ENCODE measurements at regions not wholly inside any gene's neighbourhood (a gene's known extent, or its start where the extent isn't known, plus 50 kb on each side); places are given as distances from the start of the nearest gene placed in this dataset.

DNA sequence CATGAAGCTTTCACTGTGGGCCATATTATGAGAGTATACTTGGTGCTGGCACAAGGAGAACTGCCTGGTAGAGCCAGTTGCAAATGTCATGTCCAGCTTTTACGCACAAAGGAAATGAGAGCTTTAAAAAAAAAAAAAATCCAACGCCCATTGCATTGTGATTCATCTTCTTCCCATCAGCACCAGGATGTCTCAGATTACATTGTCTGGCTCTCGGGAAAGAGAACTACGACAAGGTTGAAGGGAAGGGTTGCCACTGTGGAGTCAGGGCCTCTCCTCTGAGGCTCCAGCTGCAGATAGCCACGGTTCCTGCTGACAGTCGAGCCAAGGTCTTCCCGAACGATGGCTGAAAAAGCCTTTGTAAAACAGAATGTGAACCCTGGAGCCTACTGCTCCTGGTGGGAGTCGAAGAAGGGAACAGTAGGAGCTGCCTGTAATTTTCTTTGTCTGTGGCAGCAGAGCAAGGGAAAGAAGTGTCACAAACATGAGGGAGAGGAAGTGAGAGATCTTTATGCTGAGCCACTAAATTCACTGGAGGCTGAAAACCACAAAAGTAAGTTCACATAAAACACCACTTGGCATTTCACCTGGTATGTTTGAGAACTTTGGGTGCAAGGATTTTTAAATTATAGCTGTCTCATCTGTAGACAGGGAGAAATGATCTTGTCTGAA is 704.7 kb downstream of the DIAPH3 start:
- intact Hi-C loops (cut with DNase I) = loop anchor here (5.0 kb wide), 1 partner anchor 213 kb away; no protein-coding TSS in a partner anchor
- DNase-seq (ENCODE audit: low spot score) = no peak

DNA sequence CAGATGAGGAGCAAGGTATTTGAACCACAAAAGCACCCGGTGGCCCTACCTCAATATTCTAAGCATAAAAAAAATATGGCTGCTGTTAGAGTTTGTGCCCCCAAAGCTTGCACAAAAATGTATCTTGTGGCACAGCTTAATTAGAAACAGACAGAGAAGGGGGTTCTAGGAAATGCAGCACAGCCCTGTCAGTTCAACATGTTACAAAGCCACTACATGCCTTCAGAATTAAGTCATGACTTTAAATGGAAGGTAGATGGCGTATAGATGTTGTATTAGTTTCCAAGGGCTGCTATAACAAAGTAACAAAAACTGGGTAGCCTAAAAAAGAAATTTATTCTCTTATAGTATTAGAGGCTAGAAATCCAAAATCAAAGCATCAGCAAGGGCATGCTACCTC is 703.8 kb downstream of the DIAPH3 start:
- intact Hi-C loops (cut with DNase I) = loop anchor here (5.0 kb wide), 1 partner anchor 212 kb away; no protein-coding TSS in a partner anchor

DNA sequence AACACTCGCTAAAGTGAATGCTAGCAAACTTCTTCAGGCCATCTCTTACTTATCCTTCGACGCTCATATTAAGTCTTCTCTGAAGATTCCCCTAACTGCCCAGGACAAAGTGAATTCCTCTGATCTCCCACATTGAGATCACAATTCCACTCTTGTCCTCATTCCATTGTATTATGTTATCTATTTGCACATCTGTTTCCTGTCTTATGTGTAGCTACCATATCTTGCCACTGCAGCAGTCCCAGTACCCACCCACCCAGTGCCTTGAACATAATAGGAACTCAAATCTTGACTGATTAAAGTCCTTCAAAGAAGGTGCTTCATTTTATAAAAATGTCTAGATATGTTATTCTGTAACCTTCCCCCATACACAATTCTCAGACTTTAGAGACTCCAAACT is 702.3 kb downstream of the DIAPH3 start:
- no peak for DNase-seq (ENCODE audit: low spot score)
- intact Hi-C loops (cut with DNase I) = no loop called here

More for the DNA sequence above, 703.8 kb downstream of the DIAPH3 start:
- no peak for DNase-seq (ENCODE audit: low spot score)

DNA sequence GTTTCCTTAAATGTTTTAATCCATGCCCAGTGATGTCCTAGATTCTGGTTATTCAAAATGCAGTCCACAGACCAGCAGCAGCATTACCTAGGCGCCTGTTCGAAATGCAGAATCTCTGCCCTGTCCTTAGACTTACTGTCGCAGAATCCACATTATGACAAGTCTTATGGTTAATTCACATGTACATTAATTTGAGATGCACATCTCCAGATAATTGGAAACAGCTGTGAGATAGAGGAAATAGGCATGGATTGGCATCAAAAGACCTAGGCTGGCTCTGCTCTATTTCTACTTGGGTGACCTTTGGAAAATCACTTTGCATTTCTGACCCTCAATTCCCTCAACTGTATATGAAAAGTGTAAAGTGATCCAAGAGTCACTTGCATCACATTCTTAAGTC is 700.7 kb downstream of the DIAPH3 start:
- DNase-seq (ENCODE audit: low spot score) = no peak
- intact Hi-C loops (cut with DNase I) = no loop called here

DNA sequence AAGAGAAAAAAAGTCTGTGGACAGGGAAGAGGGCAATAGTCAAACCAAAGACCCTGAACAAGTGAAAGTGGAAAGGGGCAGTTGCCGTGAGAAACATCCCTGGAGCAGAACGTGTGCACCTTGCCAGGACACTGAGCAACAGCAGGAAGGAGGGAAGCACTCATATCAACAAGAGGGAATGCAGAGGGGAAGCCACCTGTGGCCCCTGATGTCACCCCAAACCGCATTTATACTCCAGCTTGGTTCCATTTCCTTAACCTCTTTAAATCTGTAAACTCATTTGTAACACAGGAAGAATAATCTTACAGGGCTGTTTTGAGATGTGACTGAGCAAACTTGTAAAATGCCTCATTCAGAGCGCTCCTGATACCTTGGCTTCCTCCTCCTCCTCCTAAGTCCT is 698.8 kb downstream of the DIAPH3 start:
- intact Hi-C loops (cut with DNase I) = no loop called here

DNA sequence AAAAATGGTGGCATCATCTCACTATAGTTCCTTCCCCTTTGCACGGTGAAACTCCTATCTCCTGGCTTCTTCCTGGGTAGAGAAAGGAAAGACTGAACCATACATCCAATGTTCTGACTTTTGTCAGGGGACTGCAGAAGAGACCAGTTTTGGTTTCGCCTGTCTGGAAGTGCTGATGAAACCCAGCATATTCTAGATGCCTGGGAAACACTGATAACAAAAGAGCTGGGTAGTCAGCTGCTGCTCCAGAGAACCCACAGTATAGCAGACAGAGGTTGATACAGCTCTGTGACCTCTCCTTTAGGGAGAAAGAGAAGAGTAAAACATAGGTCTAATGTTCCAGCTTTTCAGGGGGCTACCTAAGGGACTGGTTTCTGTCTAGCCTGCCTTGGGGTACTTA is 695.3 kb downstream of the DIAPH3 start:
- DNase-seq (ENCODE audit: low spot score) = no peak
- intact Hi-C loops (cut with DNase I) = no loop called here

More for the DNA sequence above, 698.8 kb downstream of the DIAPH3 start:
- no peak for DNase-seq (ENCODE audit: low spot score)

DNA sequence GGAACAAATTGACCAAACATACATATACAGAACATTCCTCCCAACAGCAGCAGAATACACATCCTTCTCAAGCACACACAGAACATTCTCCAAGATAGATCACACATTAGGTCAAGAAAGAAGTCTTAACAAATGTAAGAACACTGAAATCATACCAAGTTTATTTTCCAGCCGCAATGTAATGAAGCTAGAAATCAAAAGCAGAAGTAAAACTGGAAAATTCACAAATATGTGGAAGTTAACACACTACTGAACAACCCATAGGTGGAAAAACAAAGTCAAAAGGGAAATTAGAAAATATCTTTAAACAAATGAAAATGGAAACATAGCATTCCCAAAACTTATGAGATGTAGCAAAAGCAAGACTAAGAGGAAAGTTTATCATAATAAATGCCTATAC is 692.6 kb downstream of the DIAPH3 start:
- no peak for DNase-seq (ENCODE audit: low spot score)
- intact Hi-C loops (cut with DNase I) = no loop called here

DNA sequence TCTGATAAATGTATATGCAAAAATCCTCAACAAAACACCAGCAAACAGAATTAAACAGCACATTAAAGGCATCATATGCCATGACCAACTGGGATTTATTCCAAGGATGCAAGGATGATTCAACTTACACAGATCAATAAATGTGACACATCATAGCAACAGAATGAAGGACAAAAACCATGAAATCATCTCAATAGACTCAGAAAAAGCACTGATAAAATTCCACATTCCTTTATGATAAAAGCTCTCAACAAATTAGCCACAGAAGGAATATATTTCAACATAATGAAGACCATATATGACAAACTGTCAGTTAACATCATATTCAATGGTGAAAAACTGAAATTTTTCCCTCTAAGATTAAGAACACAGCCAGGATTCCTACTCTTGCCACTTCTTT is 691.6 kb downstream of the DIAPH3 start:
- intact Hi-C loops (cut with DNase I) = no loop called here
- no peak for DNase-seq (ENCODE audit: low spot score)

DNA sequence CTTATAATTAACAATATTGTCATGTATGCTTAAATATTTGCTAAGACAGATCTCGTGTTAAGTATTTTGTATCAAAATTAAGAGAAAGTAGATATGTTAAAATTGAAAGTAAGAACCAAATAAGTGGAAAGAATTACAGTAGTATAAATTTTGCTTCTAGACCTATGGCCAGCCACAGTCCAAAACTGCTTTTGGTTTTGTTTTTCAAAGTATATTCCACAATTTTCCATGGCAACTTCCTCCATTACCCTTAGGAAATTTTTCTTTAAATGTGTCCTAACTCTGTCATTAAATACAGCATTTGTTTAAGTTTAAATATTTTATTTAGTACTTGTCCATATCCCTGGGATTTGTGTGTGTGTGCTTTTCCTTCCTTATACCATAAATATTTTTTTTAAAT is 689.0 kb downstream of the DIAPH3 start:
- intact Hi-C loops (cut with DNase I) = loop anchor here (5.0 kb wide), 1 partner anchor 203 kb away; no protein-coding TSS in a partner anchor
- no peak for DNase-seq (ENCODE audit: low spot score)

DNA sequence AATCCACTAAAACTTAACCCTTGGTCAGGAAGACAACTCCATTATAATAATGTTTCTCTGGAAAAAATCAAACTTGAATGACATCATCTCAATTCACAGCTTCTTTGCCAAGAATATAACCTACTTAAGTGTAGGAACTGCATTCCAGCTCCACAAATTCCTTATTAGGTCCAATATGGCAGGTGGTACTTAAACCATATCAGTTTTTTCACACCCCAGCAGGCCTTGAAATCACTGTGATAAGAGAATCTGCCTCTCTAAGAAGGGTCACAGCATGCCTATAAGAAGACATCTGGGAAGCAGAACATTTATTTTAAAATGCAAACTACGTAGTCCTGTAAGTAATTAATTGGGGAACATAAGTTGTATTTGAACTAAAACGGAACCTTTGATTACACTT is 687.8 kb downstream of the DIAPH3 start:
- no peak for DNase-seq (ENCODE audit: low spot score)
- intact Hi-C loops (cut with DNase I) = loop anchor here (5.0 kb wide), 1 partner anchor 201 kb away; no protein-coding TSS in a partner anchor

DNA sequence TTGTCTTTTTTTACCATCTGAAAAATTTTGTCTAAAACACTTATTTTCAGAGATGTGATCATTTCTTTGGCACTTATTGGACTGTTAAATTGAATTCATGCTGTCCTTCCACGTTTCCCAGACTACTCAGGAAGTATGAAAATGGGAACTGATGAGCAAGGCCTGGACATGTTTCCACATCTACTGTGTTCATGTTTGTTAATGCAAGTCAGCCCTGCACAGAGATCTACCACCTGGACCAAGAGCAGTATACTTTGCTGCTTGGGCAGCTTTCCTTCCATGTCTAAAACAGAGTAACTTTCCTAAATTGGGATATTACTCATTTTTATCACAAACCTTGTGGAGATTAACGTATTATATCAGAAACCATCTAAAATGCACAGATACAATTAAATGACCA is 687.4 kb downstream of the DIAPH3 start:
- DNase-seq (ENCODE audit: low spot score) = no peak
- intact Hi-C loops (cut with DNase I) = loop anchor here (5.0 kb wide), 1 partner anchor 201 kb away; no protein-coding TSS in a partner anchor

DNA sequence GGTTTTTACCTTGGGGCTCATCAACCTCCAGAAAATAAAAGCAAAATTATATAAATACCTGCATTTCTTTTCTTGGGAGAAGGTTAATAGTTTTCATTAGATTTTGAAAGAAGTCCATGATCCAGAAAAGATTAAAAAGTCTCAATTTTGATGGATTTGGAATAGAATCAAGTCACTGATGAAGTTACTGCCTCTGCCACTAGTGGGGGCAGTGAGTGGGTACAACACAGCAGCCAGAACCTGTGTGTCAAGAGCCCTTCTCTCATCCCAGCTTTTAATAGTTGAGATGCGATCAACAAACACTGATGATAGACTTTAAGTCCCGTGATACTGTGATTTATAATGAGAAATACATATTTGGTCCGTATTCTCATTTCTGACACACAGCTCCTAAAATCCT is 686.7 kb downstream of the DIAPH3 start:
- intact Hi-C loops (cut with DNase I) = loop anchor here (5.0 kb wide), 1 partner anchor 200 kb away; no protein-coding TSS in a partner anchor
- DNase-seq (ENCODE audit: low spot score) = no peak

DNA sequence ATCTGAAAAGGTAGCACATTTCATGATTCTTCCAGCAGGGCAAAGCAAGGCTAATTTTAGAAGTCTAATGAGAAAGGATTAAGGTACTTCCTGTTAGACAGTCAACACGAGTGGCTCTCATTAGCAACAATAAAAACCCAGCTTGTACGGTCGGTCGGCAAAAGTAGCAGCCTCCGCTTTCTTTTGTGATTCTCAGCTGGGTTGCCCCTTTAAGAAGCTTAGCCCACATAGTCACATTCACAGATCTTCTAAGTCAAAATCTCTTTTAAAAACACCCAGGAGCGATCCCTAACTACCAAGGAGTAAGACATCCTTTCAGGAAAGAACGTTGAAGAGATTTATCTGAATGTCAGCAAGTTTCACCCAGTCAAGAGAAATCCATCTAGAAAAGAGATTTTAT is 684.8 kb downstream of the DIAPH3 start:
- intact Hi-C loops (cut with DNase I) = loop anchor here (5.0 kb wide), 1 partner anchor 198 kb away; no protein-coding TSS in a partner anchor
- no peak for DNase-seq (ENCODE audit: low spot score)

DNA sequence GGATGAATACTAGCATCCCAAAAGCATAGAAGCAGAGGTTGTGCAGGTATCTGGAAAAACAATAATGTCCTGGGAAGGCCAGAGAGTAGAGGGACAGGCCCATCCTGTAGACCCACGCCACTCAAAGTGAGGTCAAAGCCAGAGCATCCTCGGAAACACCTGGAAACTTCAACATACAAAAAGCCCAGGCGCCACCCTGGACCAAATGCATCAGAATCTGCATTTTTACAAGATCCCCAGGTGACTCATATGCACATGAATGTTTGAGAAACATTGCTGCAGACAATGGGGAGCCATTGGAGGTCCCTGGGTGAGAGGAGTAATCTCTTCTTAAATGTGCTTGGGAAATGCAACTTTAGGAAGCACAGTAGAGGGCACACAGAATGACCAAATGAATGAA is 684.1 kb downstream of the DIAPH3 start:
- DNase-seq (ENCODE audit: low spot score) = no peak
- intact Hi-C loops (cut with DNase I) = loop anchor here (5.0 kb wide), 1 partner anchor 198 kb away; no protein-coding TSS in a partner anchor

DNA sequence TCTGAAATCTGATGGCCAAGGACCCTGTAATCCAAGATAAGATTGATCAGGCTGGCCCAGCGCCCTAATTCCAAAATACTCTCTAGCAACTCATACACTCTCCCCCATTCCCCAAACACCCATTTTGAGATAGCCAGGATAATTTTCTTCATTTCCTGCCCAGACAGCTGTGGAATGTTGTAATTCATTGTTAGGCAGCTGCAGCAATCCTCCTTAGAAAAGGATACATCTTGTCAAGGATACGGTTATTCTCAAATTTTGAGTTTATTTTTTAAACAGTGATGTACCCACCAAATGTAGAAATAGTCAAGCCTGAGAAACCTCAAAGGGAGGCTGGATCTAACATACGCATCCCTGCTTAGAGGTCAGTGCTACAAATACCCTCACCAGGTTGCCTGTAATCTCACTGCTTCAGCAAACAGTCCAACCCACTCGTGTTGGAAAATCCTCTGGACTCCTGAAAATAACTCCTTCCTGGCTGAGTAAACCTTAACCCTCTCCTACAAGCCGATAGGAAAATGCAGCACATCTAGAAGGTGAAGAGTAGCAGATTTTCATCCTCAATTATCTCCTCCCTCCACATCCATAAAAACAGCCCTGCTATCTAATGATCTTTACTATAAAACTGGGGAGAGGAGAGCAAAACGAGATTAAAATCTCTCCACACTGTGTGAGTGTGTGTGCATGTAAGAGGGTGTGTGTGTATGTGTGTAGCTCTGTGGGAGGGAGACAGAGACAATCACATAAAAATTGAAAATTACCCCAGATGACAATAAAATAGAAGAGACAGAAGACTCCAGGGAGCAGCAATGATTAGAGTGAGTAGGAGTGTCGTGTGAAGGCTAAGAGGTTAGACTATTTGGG is 683.1 kb downstream of the DIAPH3 start:
- intact Hi-C loops (cut with DNase I) = no loop called here
- DNase-seq (ENCODE audit: low spot score) = no peak

DNA sequence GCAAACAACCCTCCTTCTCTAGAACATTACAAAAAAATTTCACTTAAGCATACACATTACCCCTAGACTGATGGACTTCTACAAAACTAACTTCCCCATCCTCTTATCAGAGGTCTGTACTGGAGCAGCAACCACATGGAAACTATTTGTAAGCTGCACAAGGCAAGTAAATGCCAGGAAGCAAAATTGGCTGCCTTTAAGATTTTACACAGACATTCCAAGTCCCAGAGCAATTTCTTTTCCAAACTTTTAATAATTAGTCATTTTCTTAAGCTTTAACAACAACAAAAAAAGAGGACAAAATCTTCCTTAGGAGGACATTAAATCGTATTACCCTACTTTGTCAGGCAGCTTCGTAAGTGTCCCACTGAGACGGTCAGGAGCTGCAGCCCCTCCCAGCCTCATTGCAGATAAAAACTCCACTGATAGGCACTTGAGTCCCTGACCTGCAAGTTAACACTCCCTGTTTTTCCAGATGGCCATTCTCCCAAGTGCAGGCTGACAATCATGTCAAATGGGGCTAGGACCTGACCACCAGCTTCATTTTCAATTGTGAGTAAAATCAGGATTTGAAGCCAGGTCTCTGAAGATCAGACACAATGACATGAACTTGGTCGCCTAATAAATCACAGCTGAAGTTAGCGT is 680.1 kb downstream of the DIAPH3 start:
- intact Hi-C loops (cut with DNase I) = no loop called here

DNA sequence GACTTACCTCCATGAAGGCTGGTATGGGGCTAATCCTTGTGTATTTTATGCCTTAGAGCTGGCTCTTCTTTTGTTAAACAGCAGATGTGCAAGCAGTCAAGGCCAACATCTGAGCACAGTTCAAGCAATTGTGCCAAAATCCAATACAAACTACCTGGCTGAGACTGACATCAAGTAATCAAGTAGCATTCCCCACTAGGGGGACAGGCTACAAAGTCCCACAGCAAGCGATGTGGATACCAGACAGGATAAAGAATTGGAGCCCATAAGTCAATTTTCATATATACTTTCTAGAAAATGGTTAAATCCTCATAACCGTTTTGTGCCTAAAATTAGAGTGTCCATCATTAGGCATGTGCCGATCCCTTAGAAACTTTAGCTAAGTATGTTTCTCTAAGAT is 675.8 kb downstream of the DIAPH3 start:
- intact Hi-C loops (cut with DNase I) = no loop called here
- no peak for DNase-seq (ENCODE audit: low spot score)

More for the DNA sequence above, 680.1 kb downstream of the DIAPH3 start:
- no peak for DNase-seq (ENCODE audit: low spot score)

DNA sequence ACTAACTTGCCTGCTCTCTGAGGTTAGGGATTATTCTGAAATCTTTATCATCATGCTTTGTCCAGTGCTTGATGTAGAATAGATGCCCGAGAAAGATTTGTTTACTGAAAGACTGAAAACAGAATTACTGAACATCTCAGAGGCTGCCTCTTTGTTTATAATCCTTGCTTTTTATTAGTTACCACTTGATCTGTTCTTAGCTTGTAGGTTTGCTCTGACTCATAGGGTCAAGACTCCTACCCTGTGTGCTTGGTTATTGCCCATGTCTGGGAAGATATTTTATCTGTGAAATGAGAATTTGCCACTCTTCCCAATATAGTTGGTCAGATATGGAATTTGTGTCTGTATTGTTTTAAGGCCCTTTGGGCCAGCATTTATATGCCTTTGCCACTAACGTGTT is 675.3 kb downstream of the DIAPH3 start:
- intact Hi-C loops (cut with DNase I) = no loop called here
- no peak for DNase-seq (ENCODE audit: low spot score)

DNA sequence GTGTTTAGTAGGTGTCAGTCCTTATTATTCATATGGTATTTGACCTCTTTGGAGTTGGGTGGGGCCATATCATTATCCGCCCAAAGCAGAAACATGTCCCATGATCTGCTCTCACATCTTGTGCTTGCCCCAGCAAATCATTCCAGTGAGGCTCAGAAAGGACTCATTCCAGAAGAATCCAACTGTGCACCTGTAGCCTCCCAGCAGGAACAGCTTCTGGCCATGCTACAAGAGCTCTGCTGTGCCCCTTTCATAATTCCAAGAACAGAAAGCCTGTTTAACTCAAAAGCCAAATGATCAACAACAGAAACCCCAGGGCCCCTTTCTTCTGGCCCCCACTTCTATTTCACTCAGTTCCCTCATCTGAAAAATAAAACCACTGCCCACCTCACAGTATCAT is 673.1 kb downstream of the DIAPH3 start:
- intact Hi-C loops (cut with DNase I) = no loop called here
- no peak for DNase-seq (ENCODE audit: low spot score)

DNA sequence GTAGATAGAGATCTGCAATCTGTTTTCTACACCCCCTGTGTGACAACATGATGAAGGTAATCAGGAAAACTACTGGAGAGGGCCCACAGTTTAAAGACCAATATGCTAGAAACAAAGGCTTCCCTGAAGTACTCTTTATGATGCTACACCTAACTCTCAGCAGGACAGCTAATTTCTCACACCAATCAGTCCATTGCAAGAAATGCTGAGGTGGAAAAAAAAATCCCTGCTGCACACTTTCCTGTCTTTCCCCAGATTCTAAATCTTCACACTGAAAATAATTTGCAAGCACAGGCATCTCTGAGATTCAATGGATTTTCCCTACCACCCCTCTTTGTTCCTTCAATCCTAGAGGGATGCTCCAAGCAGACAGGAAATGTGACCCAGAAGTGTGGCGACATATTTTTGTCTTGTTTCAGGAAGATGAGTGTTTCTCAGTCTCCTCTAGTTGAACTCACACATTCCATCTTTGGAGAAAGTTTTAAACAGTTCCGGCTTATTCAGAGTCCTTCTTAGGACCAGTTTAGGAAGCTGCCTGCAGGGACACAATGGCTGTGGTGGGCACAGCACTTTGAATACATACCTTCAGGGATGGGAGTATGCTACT is 671.6 kb downstream of the DIAPH3 start:
- intact Hi-C loops (cut with DNase I) = no loop called here
- no peak for DNase-seq (ENCODE audit: low spot score)

Data from cardiac septum (tissue), 1 donor.